DMS79 treated with DMSO at 0.1 percent for 48 hours (cell line): ENCODE measurements at regions not wholly inside any gene's neighbourhood (a gene's known extent, or its start where the extent isn't known, plus 50 kb on each side); places are given as distances from the start of the nearest gene placed in this dataset.
A peak's percentile ranks its signal among the peaks of the same experiment; 100 is the strongest.

Experiments used
- DNase-seq: peaks from one replicate; lab custom pipeline; 2025; lab: John Stamatoyannopoulos, UW

GRCh38 chr17:33896263-33896662, 358.8 kb upstream of the CCL2 start:
- DNase-seq: no peak

GRCh38 chr17:33901085-33901484, 354.0 kb upstream of the CCL2 start:
- no peak for DNase-seq

- no peak for DNase-seq
Observed at GRCh38 chr17:33902901-33903449, 352.1 kb upstream of the CCL2 start.

- DNase-seq: no peak
Observed at GRCh38 chr17:33904476-33904875, 350.6 kb upstream of the CCL2 start.

GRCh38 chr17:33905338-33905800, 349.7 kb upstream of the CCL2 start:
- no peak for DNase-seq

GRCh38 chr17:33908363-33909064, 346.6 kb upstream of the CCL2 start:
- DNase-seq: no peak

- DNase-seq: no peak
Observed at GRCh38 chr17:33910200-33910857, 344.8 kb upstream of the CCL2 start.

- no peak for DNase-seq
Observed at GRCh38 chr17:33914125-33914524, 341.0 kb upstream of the CCL2 start.

GRCh38 chr17:33922971-33923370, 332.1 kb upstream of the CCL2 start:
- DNase-seq: no peak

GRCh38 chr17:33924104-33924503, 331.0 kb upstream of the CCL2 start:
- no peak for DNase-seq

GRCh38 chr17:33925649-33926048, 329.4 kb upstream of the CCL2 start:
- DNase-seq: no peak

GRCh38 chr17:33927732-33928133, 327.4 kb upstream of the CCL2 start:
- DNase-seq: peak; percentile 56

GRCh38 chr17:33929181-33929724, 325.8 kb upstream of the CCL2 start:
- DNase-seq: peak; percentile 41

GRCh38 chr17:33931148-33931814, 323.8 kb upstream of the CCL2 start:
- DNase-seq: peak; percentile 67

- no peak for DNase-seq
Observed at GRCh38 chr17:33932996-33933395, 322.1 kb upstream of the CCL2 start.

GRCh38 chr17:33933576-33933975, 321.5 kb upstream of the CCL2 start:
- no peak for DNase-seq

GRCh38 chr17:33934696-33935095, 320.4 kb upstream of the CCL2 start:
- DNase-seq: no peak

- DNase-seq: no peak
Observed at GRCh38 chr17:33935822-33936221, 319.3 kb upstream of the CCL2 start.

- no peak for DNase-seq
Observed at GRCh38 chr17:33936764-33937163, 318.3 kb upstream of the CCL2 start.

- no peak for DNase-seq
Observed at GRCh38 chr17:33939959-33940358, 315.1 kb upstream of the CCL2 start.

- peak; percentile 80 for DNase-seq
Observed at GRCh38 chr17:33940769-33941370, 314.2 kb upstream of the CCL2 start.

GRCh38 chr17:33941744-33942143, 313.3 kb upstream of the CCL2 start:
- DNase-seq: no peak
